ENCODE measurements at regions not wholly inside any gene's neighbourhood (a gene's known extent, or its start where the extent isn't known, plus 50 kb on each side); places are given as distances from the start of the nearest gene placed in this dataset.

DNA sequence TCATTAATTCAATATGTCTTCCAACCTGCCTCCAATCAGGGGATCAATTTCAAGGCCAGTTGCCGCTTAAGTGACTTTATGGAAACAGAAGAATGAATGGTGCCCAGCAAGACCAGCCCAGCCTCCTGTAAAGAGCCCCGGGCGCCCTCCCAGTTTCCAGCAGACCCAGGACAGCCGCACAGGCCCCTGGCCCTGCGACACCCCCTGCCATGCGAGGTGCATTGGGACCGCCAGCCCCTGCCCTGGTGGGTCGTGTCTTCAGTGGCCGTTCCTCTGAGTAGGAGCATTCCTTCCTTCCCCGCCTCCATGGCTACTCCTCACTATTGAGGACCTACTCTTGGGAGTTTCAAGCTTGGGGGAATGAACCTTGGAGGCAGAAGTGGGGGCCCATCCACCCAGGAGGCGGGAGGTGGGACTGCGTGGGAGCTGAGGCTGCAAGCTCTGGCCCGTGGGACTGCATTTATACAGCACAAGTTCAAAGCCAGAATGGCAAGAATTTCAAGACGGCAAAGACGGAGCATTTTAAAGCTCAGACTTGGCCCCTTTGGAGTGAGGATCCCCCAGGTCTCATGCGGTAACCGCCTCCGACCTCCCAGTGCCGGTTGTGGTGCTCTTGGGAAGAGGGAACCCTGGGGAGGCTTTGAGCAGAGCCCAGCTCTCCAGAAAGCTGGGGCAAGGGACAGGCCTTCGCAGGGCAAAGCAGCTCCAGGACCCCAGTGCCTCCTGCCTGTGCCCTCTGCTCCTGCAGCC lies 73.1 kb upstream of the ACTRT2 start:
- no peaks in the 10 kb centered on the region for H3K27me3 ChIP-seq (ENCODE audit: control insufficient read depth, insufficient read depth, low read length)
- H2AFZ ChIP-seq (replicated peaks; ENCODE audit: low read length, poor library complexity): no peak overlapping the region
- BruUV-seq (replicated peaks): no TSS peak
- H4K8ac ChIP-seq (ENCODE audit: low read depth in 2 of 2, low read length in 2 of 2): no peak overlapping the region
- DNase-seq (no peak), ATAC-seq (ENCODE audit: low read depth) (no peak)
- no peak overlapping the region for H3K9ac ChIP-seq (ENCODE audit: low read depth, low read length)
- dilution Hi-C loops (cut with HindIII; ENCODE audit: low sequenced_read_pairs, unreplicated experiment): no loop called here
- ChIA-PET CTCF (no interaction called here), POLR2A (ENCODE audit: unreplicated experiment) (no interaction called here)
- no peaks in the 10 kb centered on the region for H3K4me1 ChIP-seq (ENCODE audit: control insufficient read depth, insufficient read depth, low read length)
- TF ChIP-seq FOS (IDR thresholded peaks at IDR 0.05; ENCODE audit: low read depth, low read length) (no peak), MXI1 (IDR thresholded peaks at IDR 0.05; ENCODE audit: borderline replicate concordance, low read depth, low read length) (no peak), MAFK (IDR thresholded peaks at IDR 0.05; ENCODE audit: low read depth, low read length) (no peak), MAZ (IDR thresholded peaks at IDR 0.05; ENCODE audit: borderline replicate concordance, low read depth, low read length) (no peak), CHD1 (IDR thresholded peaks at IDR 0.05; ENCODE audit: low read depth, low read length) (no peak), SMC3 (IDR thresholded peaks at IDR 0.05; ENCODE audit: low read depth, low read length) (no peak), RCOR1 (IDR thresholded peaks at IDR 0.05; ENCODE audit: insufficient replicate concordance, low read length) (no peak)
- TF ChIP-seq, protein P1, sequence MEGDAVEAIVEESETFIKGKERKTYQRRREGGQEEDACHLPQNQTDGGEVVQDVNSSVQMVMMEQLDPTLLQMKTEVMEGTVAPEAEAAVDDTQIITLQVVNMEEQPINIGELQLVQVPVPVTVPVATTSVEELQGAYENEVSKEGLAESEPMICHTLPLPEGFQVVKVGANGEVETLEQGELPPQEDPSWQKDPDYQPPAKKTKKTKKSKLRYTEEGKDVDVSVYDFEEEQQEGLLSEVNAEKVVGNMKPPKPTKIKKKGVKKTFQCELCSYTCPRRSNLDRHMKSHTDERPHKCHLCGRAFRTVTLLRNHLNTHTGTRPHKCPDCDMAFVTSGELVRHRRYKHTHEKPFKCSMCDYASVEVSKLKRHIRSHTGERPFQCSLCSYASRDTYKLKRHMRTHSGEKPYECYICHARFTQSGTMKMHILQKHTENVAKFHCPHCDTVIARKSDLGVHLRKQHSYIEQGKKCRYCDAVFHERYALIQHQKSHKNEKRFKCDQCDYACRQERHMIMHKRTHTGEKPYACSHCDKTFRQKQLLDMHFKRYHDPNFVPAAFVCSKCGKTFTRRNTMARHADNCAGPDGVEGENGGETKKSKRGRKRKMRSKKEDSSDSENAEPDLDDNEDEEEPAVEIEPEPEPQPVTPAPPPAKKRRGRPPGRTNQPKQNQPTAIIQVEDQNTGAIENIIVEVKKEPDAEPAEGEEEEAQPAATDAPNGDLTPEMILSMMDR (conservative IDR thresholded peaks at IDR 0.05; ENCODE audit: low read depth, low read length): no peak
- H4K91ac ChIP-seq (ENCODE audit: insufficient read depth, low read depth, low read length): no peak overlapping the region
- H4K5ac ChIP-seq (ENCODE audit: low read depth, low read length): no peak overlapping the region
- no peaks in the 10 kb centered on the region for H3K79me1 ChIP-seq (ENCODE audit: low read depth in 1 of 2, low read length in 2 of 2)
- no peak overlapping the region for H3K56ac ChIP-seq (ENCODE audit: extremely low read depth, insufficient read depth, low read length)
- no peak overlapping the region for H2AK5ac ChIP-seq (ENCODE audit: low read depth, low read length)
- H3K4me2 ChIP-seq (ENCODE audit: low read depth, low read length): no peak overlapping the region
- H3K4ac ChIP-seq (ENCODE audit: low read depth, low read length): no peak overlapping the region
- H2BK20ac ChIP-seq (ENCODE audit: low read depth, low read length): no peak overlapping the region
- no peak overlapping the region for H2AK9ac ChIP-seq (replicated peaks; ENCODE audit: low read depth, low read length, poor library complexity)
- H2BK5ac ChIP-seq (ENCODE audit: low read depth, low read length, poor library complexity, severe bottlenecking): no peak overlapping the region
- no peak overlapping the region for H3K18ac ChIP-seq (ENCODE audit: low read depth, low read length)
- H3K36me3 ChIP-seq (ENCODE audit: control insufficient read depth, insufficient read depth, low read length): no peaks in the 10 kb centered on the region
- H2BK120ac ChIP-seq (ENCODE audit: low read depth, low read length): no peak overlapping the region
- H3K4me3 ChIP-seq (ENCODE audit: insufficient read depth, low read depth, low read length): no peak overlapping the region
- H2BK15ac ChIP-seq (ENCODE audit: low read depth, low read length): no peak overlapping the region
- no peaks in the 10 kb centered on the region for H4K20me1 ChIP-seq (ENCODE audit: insufficient read depth, low read length)
- WGBS, 2 experiments (ENCODE audit: extremely low coverage in 2 of 2, insufficient read length in 1 of 2): 49% methylated on average over 11 of the region's 20 CpGs; no CpG with 5 or more reads in 1 of the 2 experiments
- H3K14ac ChIP-seq (replicated peaks; ENCODE audit: low read depth, low read length): no peak overlapping the region
- intact Hi-C loops (cut with micrococcal nuclease): no loop called here
- H3K9me3 ChIP-seq (ENCODE audit: control insufficient read depth, insufficient read depth, low read length): peaks cover 54% of the 10 kb centered on the region
- no peaks in the 10 kb centered on the region for H3K9me1 ChIP-seq (ENCODE audit: insufficient read depth, low read length)
- in situ Hi-C loops (cut with MboI; ENCODE audit: low sequenced_read_pairs): no loop called here
- H3K27ac ChIP-seq (ENCODE audit: insufficient read depth, low read length): no peak overlapping the region
- no peak overlapping the region for H3K23ac ChIP-seq (ENCODE audit: low read depth, low read length)

Data from IMR-90 (cell line).